ENCODE measurements at regions not wholly inside any gene's neighbourhood (a gene's known extent, or its start where the extent isn't known, plus 50 kb on each side); places are given as distances from the start of the nearest gene placed in this dataset.

GRCh38 chr20:40232756-40233155 lies 456.3 kb downstream of the MAFB start:
- no peak for TF ChIP-seq CTCF (IDR thresholded peaks at IDR 0.05)
- no peak for TF ChIP-seq POLR2AphosphoS5 (IDR thresholded peaks at IDR 0.05; ENCODE audit: insufficient read depth in 1 of 2, low read depth in 1 of 2)
- TF ChIP-seq POLR2A (IDR thresholded peaks at IDR 0.05) = no peak
